ENCODE measurements at regions not wholly inside any gene's neighbourhood (a gene's known extent, or its start where the extent isn't known, plus 50 kb on each side); places are given as distances from the start of the nearest gene placed in this dataset.

DNA sequence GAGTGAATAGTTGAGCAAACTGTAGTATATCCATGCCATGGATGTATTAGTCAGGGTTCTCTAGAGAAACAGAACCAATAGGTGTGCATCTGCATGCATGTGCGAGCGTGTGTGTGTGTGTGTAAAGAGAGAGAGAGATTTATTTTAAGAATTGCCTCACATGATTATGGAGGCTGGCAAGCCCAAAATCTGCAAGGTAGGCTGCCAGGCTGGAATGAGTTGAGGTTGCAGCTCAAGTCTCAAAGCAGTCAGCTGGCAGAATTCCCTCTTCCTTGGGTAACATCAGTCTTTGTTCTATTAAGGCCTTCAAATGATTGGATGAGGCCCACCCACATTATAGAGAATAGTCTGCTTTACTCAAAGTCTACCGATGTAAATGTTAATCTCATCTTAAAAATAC is 187.8 kb downstream of the ANAPC1 start:
- POLR2A ChIA-PET: no interaction called here
- CTCF ChIA-PET: no interaction called here
- TF ChIP-seq SRF (IDR thresholded peaks at IDR 0.05; ENCODE audit: low read depth) (no peak), FOSL1 (IDR thresholded peaks at IDR 0.05; ENCODE audit: low read depth) (no peak), CBX3 (IDR thresholded peaks at IDR 0.05; ENCODE audit: low read depth) (no peak), SIN3A (IDR thresholded peaks at IDR 0.05; ENCODE audit: low read depth) (no peak), ZNF274 (IDR thresholded peaks at IDR 0.05; ENCODE audit: low read depth, low read length) (no peak), SP1 (IDR thresholded peaks at IDR 0.05; ENCODE audit: low read depth) (no peak), ELF1 (IDR thresholded peaks at IDR 0.05; ENCODE audit: borderline replicate concordance, low read depth) (no peak), EGR1 (IDR thresholded peaks at IDR 0.05; ENCODE audit: low read depth) (no peak), EZH2phosphoT487 (IDR thresholded peaks at IDR 0.05; ENCODE audit: borderline replicate concordance) (no peak), EZH2 (IDR thresholded peaks at IDR 0.05) (no peak), RAD21 (IDR thresholded peaks at IDR 0.05; ENCODE audit: low read depth) (no peak), JUND (IDR thresholded peaks at IDR 0.05) (no peak), POLR2A (IDR thresholded peaks at IDR 0.05; ENCODE audit: borderline replicate concordance, extremely low read depth, insufficient read depth, insufficient read length) (no peak)
- TF ChIP-seq, protein P1, sequence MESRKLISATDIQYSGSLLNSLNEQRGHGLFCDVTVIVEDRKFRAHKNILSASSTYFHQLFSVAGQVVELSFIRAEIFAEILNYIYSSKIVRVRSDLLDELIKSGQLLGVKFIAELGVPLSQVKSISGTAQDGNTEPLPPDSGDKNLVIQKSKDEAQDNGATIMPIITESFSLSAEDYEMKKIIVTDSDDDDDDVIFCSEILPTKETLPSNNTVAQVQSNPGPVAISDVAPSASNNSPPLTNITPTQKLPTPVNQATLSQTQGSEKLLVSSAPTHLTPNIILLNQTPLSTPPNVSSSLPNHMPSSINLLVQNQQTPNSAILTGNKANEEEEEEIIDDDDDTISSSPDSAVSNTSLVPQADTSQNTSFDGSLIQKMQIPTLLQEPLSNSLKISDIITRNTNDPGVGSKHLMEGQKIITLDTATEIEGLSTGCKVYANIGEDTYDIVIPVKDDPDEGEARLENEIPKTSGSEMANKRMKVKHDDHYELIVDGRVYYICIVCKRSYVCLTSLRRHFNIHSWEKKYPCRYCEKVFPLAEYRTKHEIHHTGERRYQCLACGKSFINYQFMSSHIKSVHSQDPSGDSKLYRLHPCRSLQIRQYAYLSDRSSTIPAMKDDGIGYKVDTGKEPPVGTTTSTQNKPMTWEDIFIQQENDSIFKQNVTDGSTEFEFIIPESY (IDR thresholded peaks at IDR 0.05; ENCODE audit: extremely low read depth, insufficient replicate concordance, low read length): no peak
- TF ChIP-seq, protein P2, sequence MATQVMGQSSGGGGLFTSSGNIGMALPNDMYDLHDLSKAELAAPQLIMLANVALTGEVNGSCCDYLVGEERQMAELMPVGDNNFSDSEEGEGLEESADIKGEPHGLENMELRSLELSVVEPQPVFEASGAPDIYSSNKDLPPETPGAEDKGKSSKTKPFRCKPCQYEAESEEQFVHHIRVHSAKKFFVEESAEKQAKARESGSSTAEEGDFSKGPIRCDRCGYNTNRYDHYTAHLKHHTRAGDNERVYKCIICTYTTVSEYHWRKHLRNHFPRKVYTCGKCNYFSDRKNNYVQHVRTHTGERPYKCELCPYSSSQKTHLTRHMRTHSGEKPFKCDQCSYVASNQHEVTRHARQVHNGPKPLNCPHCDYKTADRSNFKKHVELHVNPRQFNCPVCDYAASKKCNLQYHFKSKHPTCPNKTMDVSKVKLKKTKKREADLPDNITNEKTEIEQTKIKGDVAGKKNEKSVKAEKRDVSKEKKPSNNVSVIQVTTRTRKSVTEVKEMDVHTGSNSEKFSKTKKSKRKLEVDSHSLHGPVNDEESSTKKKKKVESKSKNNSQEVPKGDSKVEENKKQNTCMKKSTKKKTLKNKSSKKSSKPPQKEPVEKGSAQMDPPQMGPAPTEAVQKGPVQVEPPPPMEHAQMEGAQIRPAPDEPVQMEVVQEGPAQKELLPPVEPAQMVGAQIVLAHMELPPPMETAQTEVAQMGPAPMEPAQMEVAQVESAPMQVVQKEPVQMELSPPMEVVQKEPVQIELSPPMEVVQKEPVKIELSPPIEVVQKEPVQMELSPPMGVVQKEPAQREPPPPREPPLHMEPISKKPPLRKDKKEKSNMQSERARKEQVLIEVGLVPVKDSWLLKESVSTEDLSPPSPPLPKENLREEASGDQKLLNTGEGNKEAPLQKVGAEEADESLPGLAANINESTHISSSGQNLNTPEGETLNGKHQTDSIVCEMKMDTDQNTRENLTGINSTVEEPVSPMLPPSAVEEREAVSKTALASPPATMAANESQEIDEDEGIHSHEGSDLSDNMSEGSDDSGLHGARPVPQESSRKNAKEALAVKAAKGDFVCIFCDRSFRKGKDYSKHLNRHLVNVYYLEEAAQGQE (IDR thresholded peaks at IDR 0.05; ENCODE audit: low read depth): no peak
- TF ChIP-seq, protein P3, sequence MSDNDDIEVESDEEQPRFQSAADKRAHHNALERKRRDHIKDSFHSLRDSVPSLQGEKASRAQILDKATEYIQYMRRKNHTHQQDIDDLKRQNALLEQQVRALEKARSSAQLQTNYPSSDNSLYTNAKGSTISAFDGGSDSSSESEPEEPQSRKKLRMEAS (IDR thresholded peaks at IDR 0.05): no peak
- no peak overlapping the region for H3K4me3 ChIP-seq (replicated peaks in 1 of 2; ENCODE audit: low read depth in 1 of 2, low read length in 2 of 2)
- no peak for DNase-seq (ENCODE audit: low read depth, low spot score)
- no peak overlapping the region for H3K27ac ChIP-seq (ENCODE audit: low read depth, low read length)
- H2AFZ ChIP-seq (ENCODE audit: low read depth, low read length, poor library complexity, severe bottlenecking): no peak overlapping the region
- no peaks in the 10 kb centered on the region for H4K20me1 ChIP-seq (ENCODE audit: insufficient read depth)
- H3K27me3 ChIP-seq (ENCODE audit: insufficient read depth, low read length): no peaks in the 10 kb centered on the region
- H3K36me3 ChIP-seq (ENCODE audit: control insufficient read depth in 1 of 2, insufficient read depth in 2 of 2, low read length in 2 of 2): no peaks in the 10 kb centered on the region
- no peaks in the 10 kb centered on the region for H3K9me3 ChIP-seq (ENCODE audit: control insufficient read depth in 1 of 2, insufficient read depth in 1 of 2, low read depth in 1 of 2, low read length in 2 of 2)
- no peak for ATAC-seq
- no peaks in the 10 kb centered on the region for H3K9me2 ChIP-seq (ENCODE audit: insufficient read depth)
- peaks cover 23 to 37% of the 10 kb centered on the region in 2 experiments for H3K4me1 ChIP-seq (ENCODE audit: control insufficient read depth in 1 of 2, insufficient read depth in 2 of 2, low read length in 2 of 2)
- no TSS peak for BruUV-seq (replicated peaks)
- no peak overlapping the region for H3K9ac ChIP-seq (ENCODE audit: low read length)
- RAD21 ChIA-PET (ENCODE audit: low non-redundant PET in 1 of 2, low total read pairs in 2 of 2, uncharacterized antibody in 2 of 2, unreplicated experiment in 2 of 2): no interaction called here
- no peaks in the 10 kb centered on the region for H3K79me2 ChIP-seq (ENCODE audit: insufficient read depth, low read length)
- H3K4me2 ChIP-seq (ENCODE audit: low read length): no peak overlapping the region
- intact Hi-C loops (cut with micrococcal nuclease): loop anchor here (5.0 kb wide), 2 partner anchors 79 to 669 kb away; no protein-coding TSS in a partner anchor

All from HCT116 (cell line).